Kidney (tissue), 13 donors: ENCODE measurements at regions not wholly inside any gene's neighbourhood (a gene's known extent, or its start where the extent isn't known, plus 50 kb on each side); places are given as distances from the start of the nearest gene placed in this dataset.
"Not testable (repeated sequence)": the region's sequence is repeated elsewhere in the genome, so short reads cannot be mapped to it uniquely, and the experiment has no call there.

ENCODE experiments used
- DNase-seq, 5 donors: peaks; one replicate each; pipeline ENCODE4 v3.0.0-alpha.2; 2013 to 2020
- FAIRE-seq: peaks from 2 replicates; lab custom pipeline; 2012; peaks lifted over from hg19 to GRCh38; lab: Jason Lieb, UNC
- H3K27ac ChIP-seq, 2 donors: one replicate each; pipeline ENCODE4 v1.7.0; 2013; ENCODE audit warnings: low read depth in 2 of 2, low read length in 2 of 2, inconsistent platforms in 1 of 2
- H3K27me3 ChIP-seq: one replicate; pipeline ENCODE4 v1.7.1; 2013; ENCODE audit warnings: low read length, inconsistent platforms; ENCODE audit not compliant: control insufficient read depth, insufficient read depth
- H3K36me3 ChIP-seq, 3 donors: one replicate each; pipeline versions ENCODE4 v1.7.0 to v1.7.1; 2013; ENCODE audit warnings: low read length in 3 of 3, control low read depth in 1 of 3, inconsistent platforms in 1 of 3; ENCODE audit not compliant: insufficient read depth in 3 of 3, control insufficient read depth in 2 of 3
- H3K4me1 ChIP-seq, 3 donors: one replicate each; pipeline versions ENCODE4 v1.7.0 to v1.7.1; 2013; ENCODE audit warnings: low read length in 3 of 3, inconsistent platforms in 1 of 3, low read depth in 1 of 3; ENCODE audit not compliant: control insufficient read depth in 2 of 3, insufficient read depth in 2 of 3
- H3K4me3 ChIP-seq, 3 donors: one replicate each; pipeline versions ENCODE4 v1.7.0 to v1.8.1; 2013; ENCODE audit warnings: low read length in 3 of 3, control low read depth in 1 of 3, inconsistent platforms in 1 of 3
- H3K9ac ChIP-seq, 3 donors: one replicate each; pipeline versions ENCODE4 v1.7.0 to v1.7.1; 2013; ENCODE audit warnings: low read length in 3 of 3, control low read depth in 1 of 3, inconsistent platforms in 1 of 3
- H3K9me3 ChIP-seq, 3 donors: one replicate each; pipeline versions ENCODE4 v1.7.0 to v1.7.1; 2013; ENCODE audit warnings: low read length in 3 of 3, control low read depth in 1 of 3, inconsistent platforms in 1 of 3; ENCODE audit not compliant: control insufficient read depth in 2 of 3, insufficient read depth in 1 of 3
- intact Hi-C: fragments of 100-400 bp; cut with DNase I; formaldehyde crosslinking; loops from one replicate; pipeline ENCODE4 v1.11.1; 2022
- TF ChIP-seq, protein P1 (sequence below): IDR thresholded peaks from 3 replicates; pipeline ENCODE4 v1.5.1; 2012; ENCODE audit warnings: mild to moderate bottlenecking, moderate library complexity, borderline replicate concordance; ENCODE audit not compliant: insufficient read depth; ENCODE audit errors: extremely low read depth
- donor health status: control.
- donor health status: control.
- donor health status: control.
- donor health status: control.
- donor health status: control.
- donor health status: DM: yes; HTN: yes; CAD: no.
- donor health status: Normal renal cell carcinoma (clear cell type).

DNA sequence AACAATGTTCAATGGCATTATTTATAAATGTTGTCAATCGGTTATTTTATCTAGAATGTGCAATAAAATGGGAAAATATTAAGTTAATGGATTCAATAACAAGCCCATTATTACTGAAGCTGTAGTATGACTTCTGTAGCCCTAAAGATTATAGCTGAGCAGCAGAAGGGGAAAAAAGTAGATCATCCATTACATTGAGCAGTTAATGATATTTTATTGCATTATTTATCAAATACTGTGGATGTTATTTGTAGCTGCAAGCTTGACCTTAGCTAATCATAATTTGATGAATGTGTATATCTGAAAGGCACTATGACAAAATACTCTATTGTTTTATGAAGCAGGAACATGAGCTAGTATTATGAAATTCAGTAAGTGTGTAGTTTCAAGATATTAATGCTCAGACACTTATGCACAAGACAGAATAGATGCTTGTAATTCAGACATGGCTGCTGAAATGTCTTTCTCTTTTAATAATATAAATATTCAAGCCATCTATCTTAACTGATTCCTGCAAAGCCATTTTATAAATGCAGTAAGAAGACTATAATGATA is 131.5 kb upstream of the MGAT4C start:
- no peak overlapping the region for H3K27ac ChIP-seq
- H3K9ac ChIP-seq: no peak overlapping the region
- H3K4me3 ChIP-seq: no peak overlapping the region
- no peak for DNase-seq
- TF ChIP-seq, protein P1, sequence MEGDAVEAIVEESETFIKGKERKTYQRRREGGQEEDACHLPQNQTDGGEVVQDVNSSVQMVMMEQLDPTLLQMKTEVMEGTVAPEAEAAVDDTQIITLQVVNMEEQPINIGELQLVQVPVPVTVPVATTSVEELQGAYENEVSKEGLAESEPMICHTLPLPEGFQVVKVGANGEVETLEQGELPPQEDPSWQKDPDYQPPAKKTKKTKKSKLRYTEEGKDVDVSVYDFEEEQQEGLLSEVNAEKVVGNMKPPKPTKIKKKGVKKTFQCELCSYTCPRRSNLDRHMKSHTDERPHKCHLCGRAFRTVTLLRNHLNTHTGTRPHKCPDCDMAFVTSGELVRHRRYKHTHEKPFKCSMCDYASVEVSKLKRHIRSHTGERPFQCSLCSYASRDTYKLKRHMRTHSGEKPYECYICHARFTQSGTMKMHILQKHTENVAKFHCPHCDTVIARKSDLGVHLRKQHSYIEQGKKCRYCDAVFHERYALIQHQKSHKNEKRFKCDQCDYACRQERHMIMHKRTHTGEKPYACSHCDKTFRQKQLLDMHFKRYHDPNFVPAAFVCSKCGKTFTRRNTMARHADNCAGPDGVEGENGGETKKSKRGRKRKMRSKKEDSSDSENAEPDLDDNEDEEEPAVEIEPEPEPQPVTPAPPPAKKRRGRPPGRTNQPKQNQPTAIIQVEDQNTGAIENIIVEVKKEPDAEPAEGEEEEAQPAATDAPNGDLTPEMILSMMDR: no peak
- FAIRE-seq: no peak
- H3K9me3 ChIP-seq: peaks cover 0 to 2% (median 0%) of the 10 kb centered on the region in 3 donors
- H3K27me3 ChIP-seq: no peaks in the 10 kb centered on the region
- no peaks in the 10 kb centered on the region for H3K36me3 ChIP-seq
- no peaks in the 10 kb centered on the region for H3K4me1 ChIP-seq
- intact Hi-C loops: no loop called here

DNA sequence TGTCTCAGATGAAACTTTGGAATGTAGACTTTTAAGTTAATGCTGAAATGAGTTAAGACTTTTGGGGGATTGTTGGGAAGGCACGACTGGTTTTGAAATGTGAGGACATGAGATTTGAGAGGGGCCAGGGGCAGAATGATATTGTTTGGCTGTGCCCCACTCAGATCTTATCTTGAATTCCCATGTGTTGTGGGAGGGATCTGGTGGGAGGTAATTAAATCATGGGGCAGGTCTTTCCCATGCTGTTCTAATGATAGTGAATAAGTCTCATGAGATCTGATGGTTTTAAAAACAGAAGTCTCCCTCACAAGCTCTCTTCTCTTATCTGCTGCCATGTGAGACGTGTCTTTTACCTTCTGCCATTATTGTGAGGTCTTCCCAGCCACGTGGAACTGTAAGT is 127.6 kb upstream of the MGAT4C start:
- intact Hi-C loops, H3K4me1 ChIP-seq, H3K9me3 ChIP-seq, FAIRE-seq, H3K27me3 ChIP-seq, H3K27ac ChIP-seq, DNase-seq, H3K36me3 ChIP-seq, H3K4me3 ChIP-seq, H3K9ac ChIP-seq: not testable (repeated sequence)

DNA sequence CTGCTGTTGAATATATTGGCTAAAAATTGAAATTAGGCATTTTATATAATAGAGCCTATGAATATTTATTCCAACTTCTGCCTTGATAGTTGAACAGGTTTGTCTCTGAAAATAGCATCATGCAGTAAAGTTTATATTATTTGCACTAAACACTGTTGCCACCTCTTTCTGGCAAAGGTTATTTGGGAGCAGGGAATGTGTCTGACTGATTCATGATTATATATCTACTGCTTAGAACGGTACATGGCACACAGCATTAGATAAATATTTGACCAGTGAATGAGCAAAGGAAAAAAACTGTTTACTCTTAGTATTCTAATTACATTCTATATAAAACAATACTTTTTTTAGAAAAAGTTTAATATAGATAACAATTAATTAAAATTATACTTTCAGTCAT is 123.1 kb upstream of the MGAT4C start:
- TF ChIP-seq, protein P1: no peak
- no peak for FAIRE-seq
- no peak overlapping the region for H3K27ac ChIP-seq

DNA sequence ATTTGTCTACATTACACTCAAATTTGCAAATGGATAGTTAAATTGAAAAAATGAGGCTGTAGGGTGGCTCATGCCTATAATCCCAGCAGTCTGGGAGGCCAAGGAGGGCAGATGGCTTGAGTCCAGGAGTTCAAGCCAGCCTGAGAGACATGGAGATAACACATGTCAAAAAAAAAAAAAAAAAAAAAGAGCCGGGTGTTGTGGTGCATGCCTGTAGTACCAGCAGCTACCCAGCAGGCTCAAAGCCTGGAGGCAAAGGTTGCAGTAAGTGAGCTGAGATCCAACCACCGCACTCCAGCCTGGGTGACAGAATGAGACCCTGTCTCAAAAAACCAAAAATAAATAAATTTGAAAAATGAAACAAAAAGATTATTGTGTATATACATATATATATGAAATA is 119.9 kb upstream of the MGAT4C start:
- FAIRE-seq: no peak
- TF ChIP-seq, protein P1: no peak
- Histone ChIP-seq H3K4me3 (no peak overlapping the region), H3K27ac (no peak overlapping the region), H3K9ac (no peak overlapping the region), H3K27me3 (no peaks in the 10 kb centered on the region), H3K4me1 (no peaks in the 10 kb centered on the region), H3K36me3 (no peaks in the 10 kb centered on the region), H3K9me3 (no peaks in the 10 kb centered on the region)
- intact Hi-C loops: no loop called here
- no peak for DNase-seq

More for the DNA sequence above, 123.1 kb upstream of the MGAT4C start:
- H3K27me3 ChIP-seq: no peaks in the 10 kb centered on the region
- no peak overlapping the region for H3K4me3 ChIP-seq
- H3K36me3 ChIP-seq: no peaks in the 10 kb centered on the region
- H3K4me1 ChIP-seq: no peaks in the 10 kb centered on the region
- H3K9ac ChIP-seq: no peak overlapping the region
- intact Hi-C loops: no loop called here
- H3K9me3 ChIP-seq: no peaks in the 10 kb centered on the region
- DNase-seq: no peak
